Stimulated activated CD4-positive, alpha-beta T cell treated with anti-CD3 and anti-CD28 coated beads, Interleukin-1b, Interleukin-23, amount 100 ng/mL, for 1 hour (primary cell): ENCODE measurements at regions not wholly inside any gene's neighbourhood (a gene's known extent, or its start where the extent isn't known, plus 50 kb on each side); places are given as distances from the start of the nearest gene placed in this dataset.
"Not testable (repeated sequence)": the region's sequence is repeated elsewhere in the genome, so short reads cannot be mapped to it uniquely, and the experiment has no call there.

Experiments
- DNase-seq, 2 donors: peaks; one replicate each; pipeline ENCODE4 v3.0.0-alpha.2; 2020; ENCODE audit warnings: low read depth in 2 of 2

GRCh38 chr10:117457932-117458331 is 82.7 kb upstream of the PDZD8 start:
- no peak for DNase-seq

GRCh38 chr10:117457071-117457810 is 82.0 kb upstream of the PDZD8 start:
- DNase-seq = no peak

DNA sequence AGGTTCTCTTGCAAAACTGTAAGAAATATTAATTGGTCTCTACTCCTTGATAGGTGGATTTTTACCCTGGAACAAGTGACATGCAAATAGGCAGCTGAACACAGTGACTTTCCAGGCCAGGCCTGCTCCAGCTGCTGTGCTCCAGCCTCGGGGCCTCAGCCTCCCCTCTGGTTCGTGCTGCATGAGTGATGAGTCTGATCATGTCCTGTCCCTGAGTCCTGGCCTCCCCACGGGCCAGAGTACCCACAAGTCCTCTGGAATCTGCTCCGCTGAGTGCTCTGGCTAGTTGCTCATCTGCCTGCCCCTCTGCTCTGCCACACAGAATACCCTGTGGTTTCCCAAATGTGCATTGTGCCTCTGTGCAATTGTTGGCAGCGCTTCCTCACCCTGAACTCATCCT is 80.1 kb upstream of the PDZD8 start:
- DNase-seq = no peak

DNA sequence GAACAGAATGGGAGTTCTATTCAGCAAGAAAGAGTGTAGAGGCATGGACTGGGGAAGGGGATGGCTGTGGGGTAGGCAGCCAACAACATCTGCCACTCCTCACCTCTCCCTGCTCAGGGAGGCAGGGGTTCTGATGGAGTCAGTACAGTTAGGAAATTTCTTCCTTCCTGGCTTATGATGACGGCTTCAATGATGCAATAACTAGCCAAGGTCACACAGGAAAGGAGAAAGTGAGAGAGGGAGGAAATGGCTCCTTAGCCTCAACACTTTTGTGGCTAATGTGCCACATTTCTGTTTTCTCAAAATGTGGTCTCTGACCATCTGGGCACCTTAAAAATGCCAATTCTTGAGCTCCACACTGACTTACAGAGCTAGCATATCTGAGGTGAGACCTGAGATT is 79.3 kb upstream of the PDZD8 start:
- DNase-seq = no peak

- not testable (repeated sequence) for DNase-seq
These were observed 78.2 kb upstream of the PDZD8 start for GRCh38 chr10:117453484-117453883.

DNA sequence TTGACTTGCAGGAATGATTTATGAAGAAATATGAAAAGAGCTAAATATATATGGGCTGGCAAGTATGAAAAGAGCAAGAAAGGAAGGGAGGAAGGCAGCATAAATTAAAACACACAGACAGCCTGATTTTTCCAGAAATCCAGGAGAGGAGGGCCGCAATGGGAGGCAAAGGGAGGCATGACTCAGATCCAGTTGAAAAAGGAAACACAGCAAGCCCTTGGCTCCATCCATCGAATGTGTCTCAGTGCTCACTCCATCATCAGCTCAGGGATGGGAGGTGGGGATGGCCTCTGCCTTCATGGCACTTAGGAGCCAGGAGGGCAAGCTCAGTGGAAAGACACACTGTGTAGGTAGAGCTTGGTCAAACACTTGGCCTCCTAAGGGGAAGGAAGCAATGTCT is 75.7 kb upstream of the PDZD8 start:
- DNase-seq = no peak

DNA sequence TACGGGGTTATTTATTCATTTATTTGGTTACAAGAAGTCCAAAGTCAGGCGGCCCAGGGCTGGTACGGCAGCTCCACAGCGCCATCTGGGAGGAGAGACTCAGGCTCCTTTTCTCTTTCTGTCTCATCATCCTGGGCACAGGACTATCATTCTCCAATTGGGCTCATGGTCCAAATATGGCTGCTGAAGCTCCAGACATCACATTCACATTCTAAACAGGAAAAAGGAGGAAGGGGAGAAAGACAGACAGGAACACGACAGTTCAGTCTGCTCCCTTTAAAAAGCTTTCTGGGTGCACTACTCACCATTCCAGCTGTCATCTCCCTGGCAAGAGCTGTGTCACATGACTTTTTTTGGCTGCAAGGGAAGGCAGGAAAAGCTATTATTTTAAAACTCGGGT is 74.4 kb upstream of the PDZD8 start:
- no peak for DNase-seq

DNA sequence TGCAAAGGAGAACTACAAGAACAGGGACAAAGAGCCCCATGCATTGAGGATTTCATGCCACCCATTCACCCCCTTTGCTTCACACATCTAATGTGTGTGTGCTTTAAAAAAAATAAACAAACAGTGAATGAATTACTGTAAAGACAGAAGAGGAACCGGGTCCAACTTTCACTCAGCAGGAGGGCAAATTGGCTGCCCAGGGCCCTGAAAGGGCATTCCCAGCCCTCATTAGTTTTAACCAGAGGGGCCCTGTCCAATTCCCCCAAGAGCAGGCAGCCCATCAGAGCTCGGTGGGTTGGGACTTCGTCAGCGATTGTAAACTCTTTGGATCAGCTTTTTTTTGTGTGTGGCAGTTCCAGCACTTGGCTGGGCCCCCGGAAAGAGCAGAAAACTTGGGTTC is 73.6 kb upstream of the PDZD8 start:
- DNase-seq = no peak

DNA sequence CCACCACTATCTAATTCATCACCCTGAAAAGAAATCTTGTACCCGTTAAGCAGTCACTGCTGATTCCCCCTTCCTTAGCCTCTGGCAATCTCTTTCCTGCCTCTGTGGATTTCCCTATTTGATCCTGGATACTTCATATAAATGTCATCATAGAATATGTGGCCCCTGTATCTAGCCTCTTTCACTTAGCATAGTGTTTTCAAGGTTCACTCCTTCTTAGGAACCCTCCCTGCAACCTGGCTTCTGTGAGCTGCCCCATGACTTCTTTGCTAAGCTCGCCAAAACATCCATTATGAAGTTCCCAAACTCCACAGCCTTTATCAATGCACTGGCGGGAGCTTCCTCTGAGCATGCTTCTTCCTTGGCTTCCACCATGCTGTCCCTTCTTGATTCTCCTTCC is 70.8 kb upstream of the PDZD8 start:
- no peak for DNase-seq

DNA sequence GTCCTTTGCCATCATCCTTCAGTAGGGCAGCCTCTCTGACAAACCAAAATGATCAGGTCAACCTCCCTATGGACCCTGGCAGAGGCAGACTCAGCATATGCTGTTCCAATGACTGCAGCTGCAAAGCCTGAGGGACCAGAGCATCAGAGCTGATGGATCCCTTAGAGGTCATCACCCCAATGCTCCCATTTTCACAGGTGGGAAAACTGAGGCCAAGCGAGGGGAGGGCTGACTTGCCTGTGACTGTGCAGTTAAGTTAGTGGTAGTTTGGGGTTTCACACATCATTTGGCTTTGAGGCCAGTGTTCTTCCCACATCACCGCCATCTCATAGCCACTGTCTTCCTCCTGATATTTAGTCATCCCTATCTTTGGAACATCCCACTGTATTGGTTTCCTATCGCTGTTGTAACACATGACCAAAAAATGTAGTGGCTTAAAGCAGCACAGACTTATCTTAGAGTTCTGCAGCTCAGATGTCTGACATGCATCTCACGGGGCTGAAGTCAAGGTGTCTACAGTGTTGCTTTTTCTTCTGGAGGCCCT is 69.3 kb upstream of the PDZD8 start:
- DNase-seq = no peak

- no peak for DNase-seq
These were observed 68.4 kb upstream of the PDZD8 start for GRCh38 chr10:117443686-117444041.

DNA sequence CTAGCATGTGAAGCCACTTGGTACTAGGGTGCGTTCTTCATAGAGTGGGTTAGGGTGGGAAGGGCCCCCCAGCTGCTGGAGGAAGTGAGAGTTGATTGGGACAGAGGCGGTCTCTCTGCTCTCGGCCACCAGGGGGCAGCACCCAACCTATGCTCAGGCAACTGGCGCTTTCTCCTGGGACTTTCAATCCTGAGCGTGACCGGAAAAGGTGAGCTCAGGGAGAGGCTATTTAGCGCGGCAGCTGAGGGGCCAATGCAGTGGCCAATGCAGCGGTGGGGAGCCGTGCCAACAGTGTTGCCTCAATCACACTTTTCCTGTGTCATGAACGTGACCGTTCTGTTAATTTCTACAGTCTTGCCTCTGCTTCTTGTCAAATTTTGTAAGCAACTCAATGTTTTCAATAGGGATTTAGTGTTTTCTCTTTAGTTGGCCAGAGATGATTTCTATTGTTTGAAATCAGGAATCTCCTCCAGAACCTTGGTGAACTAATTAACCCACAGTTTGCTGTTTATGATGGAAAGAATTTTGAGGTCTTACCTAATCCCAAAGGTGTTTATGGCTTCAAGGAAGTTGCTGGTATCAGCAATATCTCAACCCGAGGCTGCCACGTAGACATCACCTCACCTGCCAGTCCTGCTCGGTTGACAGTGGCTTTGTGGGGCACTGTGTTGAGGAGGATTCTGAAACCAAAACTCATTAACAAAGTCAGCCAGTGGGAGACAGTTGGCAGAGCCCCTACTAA is 67.9 kb upstream of the PDZD8 start:
- peak in 1 of 2 donors; percentile 17 for DNase-seq

- DNase-seq = no peak
These were observed 67.3 kb upstream of the PDZD8 start for GRCh38 chr10:117442521-117442920.

DNA sequence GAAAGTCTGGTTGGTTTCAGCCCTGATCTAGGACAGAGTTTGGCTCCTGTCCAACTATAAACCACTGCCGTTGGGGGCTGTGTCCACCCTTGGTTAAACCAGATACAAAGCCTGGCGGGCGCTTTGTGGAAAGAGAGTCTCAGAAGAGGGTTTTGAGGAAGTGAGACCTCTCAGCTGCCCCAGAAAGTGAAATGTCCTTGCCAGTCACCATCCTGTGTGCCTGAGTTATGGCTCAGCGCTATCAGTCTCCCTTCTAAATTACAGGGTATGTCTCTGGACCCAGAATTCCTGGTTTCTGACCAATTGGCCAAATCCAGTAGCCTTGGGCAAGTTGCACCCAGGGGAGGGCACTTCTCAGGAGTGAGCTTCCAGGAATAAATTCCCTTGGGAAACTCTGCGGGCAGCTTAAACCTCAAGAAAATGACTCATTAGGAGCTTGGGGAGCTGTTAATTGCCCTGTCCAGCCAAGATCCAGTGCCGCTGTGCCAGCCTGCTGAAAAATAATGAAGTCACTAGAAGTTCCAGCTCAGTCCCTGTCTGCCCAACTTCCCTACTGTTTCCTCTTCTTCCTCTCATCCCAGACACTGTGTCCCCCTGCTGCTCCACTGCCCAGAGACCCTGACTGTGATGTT is 66.7 kb upstream of the PDZD8 start:
- no peak for DNase-seq

- no peak for DNase-seq
These were observed 66.1 kb upstream of the PDZD8 start for GRCh38 chr10:117441361-117441760.

- no peak for DNase-seq
These were observed 64.1 kb upstream of the PDZD8 start for GRCh38 chr10:117439243-117439912.

GRCh38 chr10:117432866-117433265 is 57.6 kb upstream of the PDZD8 start:
- no peak for DNase-seq

- no peak for DNase-seq
These were observed 55.9 kb upstream of the PDZD8 start for GRCh38 chr10:117431160-117431559.

GRCh38 chr10:117430535-117430934 is 55.3 kb upstream of the PDZD8 start:
- not testable (repeated sequence) for DNase-seq

GRCh38 chr10:117429643-117430265 is 54.5 kb upstream of the PDZD8 start:
- DNase-seq = no peak

DNA sequence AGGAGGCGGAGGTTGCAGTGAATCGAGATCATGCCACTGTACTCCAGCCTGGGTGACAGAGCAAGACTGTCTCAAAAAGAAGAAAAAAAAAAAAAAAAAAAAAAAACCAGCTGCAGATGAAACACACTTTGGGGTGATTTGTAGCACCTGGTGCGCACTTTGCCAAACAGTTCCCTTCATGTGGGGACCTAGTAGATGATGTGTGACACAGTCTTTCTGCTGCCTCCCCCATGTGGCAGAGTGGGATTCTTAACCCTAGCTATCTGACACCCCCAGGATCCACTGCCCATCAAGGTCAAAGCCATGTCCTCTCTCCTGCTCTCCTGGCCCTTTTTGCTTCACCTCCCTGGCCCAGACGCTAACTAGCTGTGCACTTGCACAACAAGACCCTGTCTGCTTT is 52.1 kb upstream of the PDZD8 start:
- DNase-seq = no peak
